ENCODE measurements at regions not wholly inside any gene's neighbourhood (a gene's known extent, or its start where the extent isn't known, plus 50 kb on each side); places are given as distances from the start of the nearest gene placed in this dataset.

GRCh38 chr5:101534491-101535110 is 631.5 kb upstream of the ST8SIA4 start:
- TF ChIP-seq, protein P1, sequence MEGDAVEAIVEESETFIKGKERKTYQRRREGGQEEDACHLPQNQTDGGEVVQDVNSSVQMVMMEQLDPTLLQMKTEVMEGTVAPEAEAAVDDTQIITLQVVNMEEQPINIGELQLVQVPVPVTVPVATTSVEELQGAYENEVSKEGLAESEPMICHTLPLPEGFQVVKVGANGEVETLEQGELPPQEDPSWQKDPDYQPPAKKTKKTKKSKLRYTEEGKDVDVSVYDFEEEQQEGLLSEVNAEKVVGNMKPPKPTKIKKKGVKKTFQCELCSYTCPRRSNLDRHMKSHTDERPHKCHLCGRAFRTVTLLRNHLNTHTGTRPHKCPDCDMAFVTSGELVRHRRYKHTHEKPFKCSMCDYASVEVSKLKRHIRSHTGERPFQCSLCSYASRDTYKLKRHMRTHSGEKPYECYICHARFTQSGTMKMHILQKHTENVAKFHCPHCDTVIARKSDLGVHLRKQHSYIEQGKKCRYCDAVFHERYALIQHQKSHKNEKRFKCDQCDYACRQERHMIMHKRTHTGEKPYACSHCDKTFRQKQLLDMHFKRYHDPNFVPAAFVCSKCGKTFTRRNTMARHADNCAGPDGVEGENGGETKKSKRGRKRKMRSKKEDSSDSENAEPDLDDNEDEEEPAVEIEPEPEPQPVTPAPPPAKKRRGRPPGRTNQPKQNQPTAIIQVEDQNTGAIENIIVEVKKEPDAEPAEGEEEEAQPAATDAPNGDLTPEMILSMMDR (IDR thresholded peaks at IDR 0.05; ENCODE audit: insufficient read depth, low read length, poor library complexity, severe bottlenecking) = no peak
- TF ChIP-seq EZH2phosphoT487 (conservative IDR thresholded peaks at IDR 0.05; ENCODE audit: low read length) = no peak

Measured in SU-DHL-6 (cell line).